GM12891 (cell line): ENCODE measurements at regions not wholly inside any gene's neighbourhood (a gene's known extent, or its start where the extent isn't known, plus 50 kb on each side); places are given as distances from the start of the nearest gene placed in this dataset.
"Not testable (repeated sequence)": the region's sequence is repeated elsewhere in the genome, so short reads cannot be mapped to it uniquely, and the experiment has no call there.

Experiments
- POLR2A ChIP-seq: IDR thresholded peaks from 2 replicates; pipeline ENCODE4 v1.6.1; 2011; ENCODE audit warnings: low read depth, low read length, control low read depth
- POLR2AphosphoS5 ChIP-seq: IDR thresholded peaks from 2 replicates; pipeline ENCODE4 v1.6.1; 2011; ENCODE audit warnings: low read depth, low read length, control low read depth
- POU2F2 ChIP-seq: IDR thresholded peaks from 2 replicates; pipeline ENCODE4 v1.6.1; 2011; ENCODE audit warnings: low read depth, mild to moderate bottlenecking, control low read depth, low read length, moderate library complexity
- SPI1 ChIP-seq: IDR thresholded peaks from 2 replicates; pipeline ENCODE4 v1.6.1; 2011; ENCODE audit warnings: low read depth, low read length, control low read depth
- TAF1 ChIP-seq: IDR thresholded peaks from 2 replicates; pipeline ENCODE4 v1.6.1; 2011; ENCODE audit warnings: low read depth, low read length, control low read depth

DNA sequence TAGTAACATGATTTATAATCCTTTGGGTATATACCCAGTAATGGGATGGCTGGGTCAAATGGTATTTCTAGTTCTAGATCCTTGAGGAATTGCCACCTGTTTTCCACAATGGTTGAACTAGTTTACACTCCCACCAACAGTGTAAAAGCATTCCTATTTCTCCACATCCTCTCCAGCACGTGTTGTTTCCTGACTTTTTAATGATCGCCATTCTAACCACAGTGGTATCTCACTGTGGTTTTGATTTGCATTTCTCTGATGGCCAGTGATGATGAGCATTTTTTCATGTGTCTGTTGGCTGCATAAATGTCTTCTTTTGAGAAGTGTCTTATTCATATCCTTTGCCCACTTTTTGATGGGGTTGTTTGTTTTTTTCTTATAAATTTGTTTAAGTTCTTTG is 152.6 kb upstream of the PFN2 start:
- not testable (repeated sequence) for TF ChIP-seq POLR2AphosphoS5, POLR2A, TAF1, SPI1, POU2F2
